ENCODE measurements at regions not wholly inside any gene's neighbourhood (a gene's known extent, or its start where the extent isn't known, plus 50 kb on each side); places are given as distances from the start of the nearest gene placed in this dataset.

- TF ChIP-seq RAD21 (conservative IDR thresholded peaks at IDR 0.05) (peak; percentile 72), CTCF (IDR thresholded peaks at IDR 0.05; ENCODE audit: poor library complexity, severe bottlenecking) (peak; percentile 71), EZH2 (IDR thresholded peaks at IDR 0.05; ENCODE audit: borderline replicate concordance, insufficient read depth, low read length, poor library complexity, severe bottlenecking) (no peak), REST (IDR thresholded peaks at IDR 0.05; ENCODE audit: borderline replicate concordance) (no peak), POLR2AphosphoS5 (IDR thresholded peaks at IDR 0.05) (no peak)
These were observed 507.3 kb upstream of the CITED2 start for GRCh38 chr6:139881728-139882211.

All from neural cell (in vitro differentiated cells).